HCT116 (cell line): ENCODE measurements at regions not wholly inside any gene's neighbourhood (a gene's known extent, or its start where the extent isn't known, plus 50 kb on each side); places are given as distances from the start of the nearest gene placed in this dataset.

Source experiments
- ATF3 ChIP-seq: IDR thresholded peaks from 2 replicates; pipeline ENCODE4 v1.6.1; 2012
- ELF1 ChIP-seq: IDR thresholded peaks from 2 replicates; pipeline ENCODE4 v1.6.1; 2012; ENCODE audit warnings: low read depth, borderline replicate concordance
- EZH2 ChIP-seq: fragments of 200-600 bp; sonication (generic); IDR thresholded peaks from 2 replicates; pipeline ENCODE4 v1.6.1; 2017; ENCODE audit warnings: antibody characterized with exemption, mixed run types
- POLR2A ChIP-seq: IDR thresholded peaks from 2 replicates; pipeline ENCODE4 v1.7.0; 2011; ENCODE audit warnings: borderline replicate concordance; ENCODE audit not compliant: insufficient read depth, insufficient read length; ENCODE audit errors: extremely low read depth
- POLR2AphosphoS5 ChIP-seq: IDR thresholded peaks from 2 replicates; pipeline ENCODE4 v1.6.1; 2011; ENCODE audit warnings: mild to moderate bottlenecking, low read depth, low read length, moderate library complexity
- REST ChIP-seq: IDR thresholded peaks from 2 replicates; pipeline ENCODE4 v1.6.1; 2012; ENCODE audit warnings: low read depth
- ZFX ChIP-seq: fragments of 450-650 bp; IDR thresholded peaks from 2 replicates; pipeline ENCODE4 v1.6.1; 2017
- TF ChIP-seq, protein P1 (sequence below), 3 experiments: fragments of 200-600 bp in 1 of 3; sonication (generic) in 1 of 3; IDR thresholded peaks in 2 of 3; conservative IDR thresholded peaks in 1 of 3; 2 replicates each; pipeline ENCODE4 v1.5.1; 2012 to 2017; ENCODE audit warnings: low read depth in 2 of 3, low read length in 2 of 3, antibody characterized with exemption in 1 of 3, borderline replicate concordance in 1 of 3, control low read depth in 1 of 3, mild to moderate bottlenecking in 1 of 3, mixed read lengths in 1 of 3, mixed run types in 1 of 3, moderate library complexity in 1 of 3; ENCODE audit not compliant: insufficient read depth in 1 of 3

GRCh38 chr1:55981010-55981650 is 598.2 kb downstream of the PLPP3 start:
- TF ChIP-seq, protein P1, sequence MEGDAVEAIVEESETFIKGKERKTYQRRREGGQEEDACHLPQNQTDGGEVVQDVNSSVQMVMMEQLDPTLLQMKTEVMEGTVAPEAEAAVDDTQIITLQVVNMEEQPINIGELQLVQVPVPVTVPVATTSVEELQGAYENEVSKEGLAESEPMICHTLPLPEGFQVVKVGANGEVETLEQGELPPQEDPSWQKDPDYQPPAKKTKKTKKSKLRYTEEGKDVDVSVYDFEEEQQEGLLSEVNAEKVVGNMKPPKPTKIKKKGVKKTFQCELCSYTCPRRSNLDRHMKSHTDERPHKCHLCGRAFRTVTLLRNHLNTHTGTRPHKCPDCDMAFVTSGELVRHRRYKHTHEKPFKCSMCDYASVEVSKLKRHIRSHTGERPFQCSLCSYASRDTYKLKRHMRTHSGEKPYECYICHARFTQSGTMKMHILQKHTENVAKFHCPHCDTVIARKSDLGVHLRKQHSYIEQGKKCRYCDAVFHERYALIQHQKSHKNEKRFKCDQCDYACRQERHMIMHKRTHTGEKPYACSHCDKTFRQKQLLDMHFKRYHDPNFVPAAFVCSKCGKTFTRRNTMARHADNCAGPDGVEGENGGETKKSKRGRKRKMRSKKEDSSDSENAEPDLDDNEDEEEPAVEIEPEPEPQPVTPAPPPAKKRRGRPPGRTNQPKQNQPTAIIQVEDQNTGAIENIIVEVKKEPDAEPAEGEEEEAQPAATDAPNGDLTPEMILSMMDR (IDR thresholded peaks at IDR 0.05 in 2 of 3, conservative IDR thresholded peaks at IDR 0.05 in 1 of 3; ENCODE audit: borderline replicate concordance in 1 of 3, insufficient read depth in 1 of 3, low read depth in 2 of 3, low read length in 2 of 3) = no peak
- no peak for TF ChIP-seq EZH2
- TF ChIP-seq POLR2AphosphoS5 = no peak
- no peak for TF ChIP-seq REST
- no peak for TF ChIP-seq POLR2A
- no peak for TF ChIP-seq ELF1
- no peak for TF ChIP-seq ZFX
- no peak for TF ChIP-seq ATF3
